NOMO-1 treated with dmso at 0.1 percent for 144 hours (cell line): ENCODE measurements at regions not wholly inside any gene's neighbourhood (a gene's known extent, or its start where the extent isn't known, plus 50 kb on each side); places are given as distances from the start of the nearest gene placed in this dataset.

Experiments used
- DNase-seq: peaks from one replicate; lab custom pipeline; 2025; ENCODE audit not compliant: unreplicated experiment; lab: John Stamatoyannopoulos, UW

DNA sequence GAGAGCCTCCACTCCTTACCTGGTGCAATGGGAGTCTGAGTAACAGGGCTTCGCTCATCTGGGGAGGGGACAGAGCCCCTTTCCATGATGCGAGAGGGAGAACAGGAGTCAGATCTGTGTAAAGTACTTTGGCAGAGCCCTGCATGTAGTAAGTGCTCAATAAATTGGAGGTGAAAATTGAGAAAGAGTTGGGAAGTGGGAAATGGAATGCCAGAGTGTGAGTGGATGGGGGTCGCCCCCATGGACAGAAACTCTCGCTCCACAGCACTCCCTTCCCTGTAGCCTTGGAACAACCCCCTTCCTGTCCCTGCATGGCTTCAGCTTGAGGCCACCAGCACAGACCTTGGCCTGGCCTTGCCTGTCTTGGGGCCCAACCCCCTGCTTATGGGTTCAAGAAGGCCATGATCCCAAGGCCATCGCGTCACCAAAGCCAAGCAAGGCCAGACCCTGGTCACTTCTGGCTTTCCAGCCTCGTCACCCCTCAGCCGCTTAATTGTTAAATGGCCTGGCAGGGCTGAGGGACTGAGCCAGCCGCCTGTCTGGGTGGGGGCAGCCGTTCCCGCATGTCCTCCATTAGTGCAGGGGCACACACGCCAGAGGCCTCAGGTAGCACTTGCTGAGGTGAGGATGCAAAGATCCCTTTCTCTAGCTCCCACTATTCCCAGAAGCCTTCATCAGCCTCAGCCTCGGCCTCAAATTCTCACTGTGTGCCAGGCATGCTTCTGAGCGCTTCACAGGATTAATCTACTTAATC lies 93.7 kb upstream of the PTPN1 start:
- no peak for DNase-seq

DNA sequence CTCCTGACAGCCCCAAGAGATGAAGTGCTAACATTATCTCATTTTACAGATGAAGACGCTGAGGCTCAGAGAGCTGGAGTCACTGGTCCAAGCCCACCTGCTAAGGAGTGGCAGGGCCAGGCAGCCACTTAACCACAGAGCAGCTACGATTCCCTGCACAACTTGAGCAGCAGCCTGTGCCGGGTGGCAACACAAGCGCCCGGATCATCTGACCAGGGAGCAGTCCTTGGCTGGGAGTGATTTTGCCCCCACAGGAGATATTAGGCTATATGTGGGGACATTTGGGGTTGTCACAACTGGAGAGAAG lies 93.2 kb upstream of the PTPN1 start:
- no peak for DNase-seq

DNA sequence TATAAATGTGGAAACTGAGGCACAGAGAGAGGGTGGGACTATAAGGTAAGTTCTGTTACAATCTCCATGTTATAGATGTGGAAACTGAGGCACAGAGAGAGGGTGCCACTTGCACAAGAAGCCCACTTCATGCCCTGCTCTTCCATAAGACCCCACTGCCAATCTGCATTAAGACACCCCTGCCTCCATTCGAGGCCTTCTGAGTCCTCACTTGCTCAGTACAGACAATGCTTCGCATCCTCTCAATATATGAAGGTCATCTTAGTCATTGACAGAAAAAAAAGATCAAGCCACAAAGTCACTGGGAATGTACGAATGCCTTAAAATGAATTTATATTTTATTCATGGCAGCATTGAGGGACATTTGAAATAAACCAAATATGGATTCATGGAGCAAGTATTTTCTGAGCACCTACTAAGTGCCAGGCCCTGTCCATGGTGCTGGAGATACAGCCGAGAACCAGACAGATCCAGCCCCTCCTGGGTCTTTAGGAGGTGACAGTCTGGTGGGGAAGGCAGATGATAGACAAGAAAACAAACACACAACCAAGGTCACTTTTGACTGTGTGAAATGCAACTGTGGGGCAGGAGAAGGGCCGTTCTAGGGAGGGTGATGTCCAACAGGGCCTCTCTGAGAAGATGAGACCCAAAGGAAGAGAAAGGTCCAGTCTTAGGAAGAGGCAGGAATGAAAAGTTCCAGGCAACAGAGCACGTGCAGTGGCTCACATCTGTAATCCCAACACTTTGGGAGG lies 92.5 kb upstream of the PTPN1 start:
- no peak for DNase-seq

DNA sequence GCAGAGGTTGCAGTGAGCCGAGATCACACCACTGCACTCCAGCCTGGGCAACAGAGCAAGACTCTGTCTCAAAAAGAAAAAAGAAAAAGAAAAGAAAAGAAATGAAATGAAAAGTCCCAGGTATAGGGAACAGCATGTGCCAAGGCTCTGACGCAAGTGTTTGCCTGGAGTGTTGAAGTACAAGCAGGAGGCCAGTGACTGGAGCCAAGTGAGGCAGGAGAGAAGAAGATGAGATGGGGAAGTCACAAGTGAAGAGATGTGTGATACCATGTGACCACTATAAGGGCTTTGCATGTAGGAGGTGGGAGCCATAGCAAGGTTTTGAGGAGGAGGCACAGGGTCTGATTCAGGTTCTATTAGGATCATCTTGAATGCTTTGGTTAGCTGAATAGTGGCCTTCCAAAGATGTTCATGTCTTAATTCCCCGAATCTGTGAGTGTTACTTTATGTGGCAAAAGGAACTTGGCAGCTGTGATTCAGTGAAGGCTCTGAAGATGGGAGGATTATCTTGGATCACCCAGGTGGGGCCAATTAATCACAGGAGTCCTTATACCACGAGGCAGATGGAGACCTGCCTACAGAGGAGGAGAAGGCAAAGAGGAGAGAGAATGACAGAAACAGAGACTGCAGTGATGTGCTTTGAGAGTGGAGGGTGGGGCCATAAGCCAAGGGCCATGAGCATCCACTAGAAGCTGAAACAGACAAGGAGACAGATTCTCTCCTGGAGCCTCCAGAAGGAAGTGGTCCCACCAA lies 91.1 kb upstream of the PTPN1 start:
- no peak for DNase-seq

DNA sequence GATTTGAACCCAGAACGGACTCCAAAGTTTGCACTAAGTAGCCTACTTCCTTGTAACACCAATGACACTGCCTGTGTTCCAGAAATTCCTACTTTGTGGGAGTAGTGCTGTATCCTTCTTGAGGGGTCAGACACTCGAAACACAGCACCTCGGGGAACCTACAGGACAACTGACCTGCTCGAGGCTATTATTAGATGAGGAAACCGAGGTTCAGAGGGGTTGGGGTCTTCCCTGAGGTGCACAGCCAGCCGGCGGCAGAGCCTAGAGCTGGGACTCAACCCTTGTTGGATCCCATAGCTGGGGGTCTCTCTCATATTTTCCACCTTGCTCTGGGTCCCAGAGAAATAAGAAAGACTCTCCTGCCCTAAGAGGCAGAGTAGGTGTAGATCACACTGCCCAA lies 89.8 kb upstream of the PTPN1 start:
- no peak for DNase-seq

DNA sequence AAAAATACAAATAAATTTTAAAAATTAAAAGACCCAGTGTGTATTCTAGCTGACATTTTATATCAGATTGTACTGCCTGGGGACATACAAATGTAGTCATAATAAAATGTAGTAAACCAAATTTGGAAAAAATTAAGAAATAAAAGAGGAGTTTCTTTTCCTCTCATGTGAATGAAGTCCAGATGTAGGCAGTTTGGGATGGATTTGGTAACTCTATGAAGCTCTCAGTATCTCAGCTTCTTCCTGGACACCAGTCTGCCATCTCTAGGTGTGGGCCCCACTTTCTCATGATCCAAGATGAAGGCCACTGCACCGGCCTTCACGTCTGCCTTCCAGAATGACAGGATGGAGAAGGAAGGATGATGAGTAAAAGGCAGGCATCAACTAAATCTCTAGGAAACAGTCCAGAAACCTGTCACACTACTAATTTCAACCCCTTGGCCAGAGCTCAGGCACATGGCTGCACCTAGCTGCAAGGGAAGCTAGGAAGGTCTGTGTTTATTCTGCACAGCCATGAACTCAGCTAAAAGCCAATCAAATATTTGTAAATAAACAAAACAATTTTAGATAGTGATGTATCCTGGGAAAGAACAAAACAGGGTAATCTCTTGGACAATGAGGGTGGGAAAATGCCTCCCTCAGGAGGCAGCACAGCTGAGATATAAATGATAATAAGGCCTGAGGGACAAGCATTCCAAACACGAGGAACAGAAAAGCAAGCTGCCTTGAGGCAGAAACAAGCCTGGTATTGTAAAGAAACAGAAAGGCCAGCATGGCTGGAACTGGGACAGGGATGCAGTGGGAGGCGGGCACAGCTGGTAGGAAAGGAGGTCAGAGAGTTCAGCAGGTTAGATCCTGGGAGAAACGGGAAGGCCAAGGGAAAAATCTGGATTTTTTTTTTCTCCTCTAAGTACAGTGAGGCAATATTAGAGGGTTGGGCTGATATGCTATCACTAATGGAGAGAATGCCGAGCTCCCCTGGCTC lies 88.5 kb upstream of the PTPN1 start:
- no peak for DNase-seq

DNA sequence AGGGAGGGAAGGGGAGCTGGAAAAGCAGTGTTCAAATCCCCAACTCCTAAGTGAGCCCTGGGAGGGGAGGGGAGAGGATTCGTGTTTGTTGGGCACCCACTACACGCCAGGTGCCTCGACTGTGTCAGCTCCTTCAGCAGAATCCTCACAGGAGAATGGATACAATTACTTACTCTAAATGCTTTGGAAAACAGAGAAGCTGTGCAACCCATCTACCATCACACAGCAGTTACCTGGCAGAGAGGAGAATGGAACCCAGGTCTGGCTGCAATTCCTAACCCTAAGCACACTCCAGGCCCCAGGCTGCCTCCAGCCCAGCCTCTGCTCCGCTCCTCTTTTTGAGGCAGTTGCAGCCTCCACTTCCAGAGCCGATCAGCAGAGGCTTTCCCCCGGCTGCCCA lies 86.4 kb upstream of the PTPN1 start:
- DNase-seq = no peak

DNA sequence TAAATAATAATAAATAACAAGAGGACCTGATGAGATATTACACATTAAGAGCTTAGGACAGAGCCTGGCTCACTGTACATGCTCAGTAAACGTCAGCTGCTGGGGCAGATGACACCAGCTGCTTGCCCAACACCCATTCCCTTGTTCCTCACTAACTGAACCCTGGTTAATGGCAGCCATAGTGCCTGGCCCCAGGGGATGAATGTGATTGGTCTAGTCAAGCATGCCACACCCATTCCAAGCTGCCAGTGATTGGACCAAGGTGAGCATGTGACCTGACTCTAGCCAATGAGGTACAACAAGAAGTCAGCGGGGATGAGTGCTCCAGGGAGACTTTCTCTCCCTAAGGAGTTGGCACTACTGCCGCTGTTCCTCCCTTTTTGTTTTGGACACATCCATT lies 85.1 kb upstream of the PTPN1 start:
- DNase-seq = no peak

DNA sequence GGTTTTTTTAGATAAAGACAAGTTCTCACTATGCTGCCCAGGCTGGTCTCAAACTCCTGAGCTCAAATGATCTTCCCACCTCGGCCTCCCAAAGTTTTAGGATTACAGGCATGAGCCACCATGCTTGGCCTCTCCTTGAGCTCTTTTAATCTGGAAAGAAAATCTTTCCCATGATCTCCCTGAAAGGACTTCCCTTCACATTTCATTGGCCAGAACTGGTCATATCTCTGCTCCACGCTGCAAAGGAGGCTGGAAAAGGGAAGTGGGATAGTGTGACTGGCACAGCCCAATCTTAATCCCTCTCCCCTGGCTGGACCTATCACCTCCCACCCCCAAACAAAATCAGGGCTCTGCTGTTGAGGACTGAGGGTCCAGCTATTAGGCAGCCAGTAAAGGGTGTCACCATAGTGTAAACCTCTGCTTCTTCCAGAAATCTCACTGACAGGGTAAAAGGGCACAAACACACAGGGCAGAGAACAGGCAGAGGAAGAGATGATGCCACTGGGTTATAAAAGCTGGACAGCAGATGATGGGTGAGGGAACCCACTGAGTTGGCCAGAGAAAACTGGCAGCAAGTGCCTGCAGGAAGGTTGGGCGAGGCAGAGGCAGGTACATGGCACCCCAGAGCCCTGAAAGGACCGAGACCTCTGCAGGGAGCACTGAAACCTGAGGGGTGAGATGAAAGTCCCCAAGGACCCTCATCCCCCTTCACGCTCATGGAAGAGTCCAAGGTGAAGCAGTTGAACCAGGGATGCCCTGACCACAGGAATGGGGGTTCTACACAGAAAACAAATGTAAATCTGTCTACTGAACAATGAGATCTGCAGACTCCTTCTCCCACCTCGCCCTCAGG lies 83.1 kb upstream of the PTPN1 start:
- DNase-seq = no peak

DNA sequence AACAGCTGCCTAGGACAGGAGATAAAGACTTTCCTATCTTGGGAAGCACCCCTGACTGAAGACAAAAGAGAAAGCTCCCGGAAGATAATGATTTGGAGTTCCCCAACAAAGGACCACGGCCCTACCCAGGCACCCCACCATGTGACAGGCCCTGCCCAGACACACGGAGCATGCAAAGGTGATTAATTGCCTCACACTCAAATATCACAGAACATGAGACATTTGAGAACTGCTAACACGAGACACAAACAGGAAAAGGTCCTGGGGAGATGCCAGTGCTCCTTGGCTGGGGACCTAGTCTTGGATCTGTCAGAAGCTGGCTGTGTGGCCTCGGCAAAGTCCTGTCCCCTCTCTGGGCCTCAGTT lies 82.5 kb upstream of the PTPN1 start:
- no peak for DNase-seq

DNA sequence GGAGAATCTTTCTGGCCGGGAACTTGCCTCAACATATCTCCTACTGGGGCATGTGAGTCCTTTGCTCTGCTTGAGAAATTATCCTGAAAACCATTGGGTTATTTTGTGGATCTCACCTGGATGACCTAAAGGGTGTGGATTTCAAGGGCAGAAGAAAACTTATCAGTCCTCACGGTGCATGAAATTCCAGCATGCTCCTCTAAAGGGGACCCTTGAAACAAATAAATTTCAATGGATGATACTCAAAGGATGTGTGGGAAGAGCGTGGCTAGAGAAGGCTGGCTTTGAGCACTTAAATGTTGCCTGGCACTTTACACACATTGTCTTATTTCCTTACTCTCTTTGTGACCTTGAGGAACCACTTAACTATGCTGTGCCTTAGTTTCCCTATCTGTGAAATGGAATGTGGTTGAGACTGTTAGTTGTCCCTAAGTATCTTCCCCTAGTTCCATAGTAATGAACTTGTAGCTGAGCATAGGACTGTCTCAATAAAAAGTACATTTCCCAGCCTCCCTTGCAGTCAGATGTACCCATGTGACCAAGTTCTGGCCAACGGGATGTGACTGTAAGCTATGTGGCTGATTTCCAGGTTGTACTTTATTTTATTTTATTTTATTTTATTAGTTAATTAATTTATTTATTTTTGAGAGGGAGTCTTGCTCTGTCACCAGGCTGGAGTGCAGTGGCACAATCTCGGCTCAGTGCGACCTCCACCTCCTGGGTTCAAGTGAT lies 81.9 kb upstream of the PTPN1 start:
- DNase-seq = no peak

DNA sequence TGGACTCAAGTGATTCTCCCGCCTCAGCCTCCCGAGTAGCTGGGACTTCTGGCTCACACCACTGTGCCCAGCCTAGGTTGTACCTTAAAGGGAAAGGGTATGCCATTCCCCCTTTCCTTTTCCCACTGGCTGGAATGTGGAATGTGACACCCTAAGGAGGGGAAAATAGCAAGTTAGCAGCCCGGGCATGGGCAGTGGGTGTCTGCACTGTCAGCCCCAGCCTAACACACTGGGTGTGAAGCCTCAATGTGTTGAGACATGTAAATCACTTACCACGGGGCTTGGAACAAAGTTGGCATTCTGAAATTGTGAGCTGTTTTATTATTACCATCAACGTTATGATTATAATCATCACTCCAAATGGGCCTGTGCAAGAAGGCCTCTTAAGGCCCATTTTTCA lies 80.8 kb upstream of the PTPN1 start:
- DNase-seq = no peak

DNA sequence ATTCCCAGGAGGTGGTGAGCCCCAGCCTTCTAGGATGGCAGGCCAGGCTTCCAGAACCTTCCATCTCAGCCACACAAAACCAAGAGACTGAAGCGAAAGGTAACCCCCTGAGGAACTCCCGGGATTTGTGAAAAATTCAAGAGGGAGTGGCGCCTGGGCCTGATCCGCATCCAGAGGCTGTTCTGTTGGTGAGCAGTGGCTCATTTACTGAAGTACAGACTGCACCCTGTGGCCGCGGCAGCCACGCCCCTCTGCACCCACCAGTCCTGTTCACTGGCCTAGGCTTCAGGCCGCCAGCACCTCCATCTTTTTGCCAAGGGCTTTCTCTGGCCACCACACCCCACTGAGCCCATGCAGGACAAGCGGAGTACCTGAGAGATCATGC lies 79.1 kb upstream of the PTPN1 start:
- DNase-seq = no peak

DNA sequence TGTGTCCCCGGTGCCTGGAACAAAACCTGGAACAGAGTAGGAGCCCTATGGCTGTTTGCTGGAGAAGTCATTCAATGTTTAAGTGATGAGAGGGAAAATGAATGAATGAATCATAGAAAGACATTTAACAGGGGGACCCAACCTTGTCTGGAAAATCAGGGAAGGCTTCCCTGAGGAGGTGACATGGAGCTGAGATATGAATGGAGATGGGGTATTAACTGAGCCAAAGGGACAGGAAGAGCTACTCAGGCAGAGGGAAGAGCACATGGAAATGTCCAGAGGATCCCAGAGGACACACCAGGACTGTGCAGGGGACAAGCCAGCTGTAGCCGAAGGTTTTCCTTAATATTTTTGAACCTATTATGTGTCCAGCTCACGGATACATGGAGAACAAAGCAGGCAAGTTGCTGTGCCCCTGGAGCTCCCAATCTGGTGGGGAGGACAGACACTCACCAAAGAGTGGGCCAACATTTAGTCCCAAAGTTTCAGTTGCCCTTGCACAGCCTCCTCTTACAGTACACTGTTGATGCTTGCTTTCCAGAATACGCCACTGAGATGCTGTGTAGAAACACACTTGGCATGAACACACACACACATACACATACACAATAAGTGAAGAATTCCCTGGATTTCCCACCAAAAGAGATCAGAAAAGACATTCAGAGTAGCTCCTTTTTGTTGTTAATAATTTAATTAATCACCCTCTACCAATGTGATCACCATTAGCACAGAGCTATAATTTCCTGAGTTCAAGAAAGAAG lies 77.0 kb upstream of the PTPN1 start:
- DNase-seq = no peak

DNA sequence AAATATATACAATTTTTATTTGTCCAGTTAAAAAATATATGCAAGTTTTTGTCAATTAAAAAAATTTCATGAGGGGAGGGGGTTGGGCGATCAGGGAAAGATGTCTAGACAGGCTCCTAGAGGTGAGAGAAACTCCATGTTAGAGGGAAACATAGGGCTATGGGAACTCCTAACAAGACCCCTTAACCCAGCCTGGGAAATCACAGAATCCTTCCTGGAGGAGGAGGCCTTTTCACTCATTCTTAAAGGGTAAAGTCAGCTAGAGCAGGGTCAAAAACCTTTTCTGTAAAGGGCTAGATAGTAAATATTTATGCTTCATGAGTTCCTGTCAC lies 75.9 kb upstream of the PTPN1 start:
- no peak for DNase-seq

DNA sequence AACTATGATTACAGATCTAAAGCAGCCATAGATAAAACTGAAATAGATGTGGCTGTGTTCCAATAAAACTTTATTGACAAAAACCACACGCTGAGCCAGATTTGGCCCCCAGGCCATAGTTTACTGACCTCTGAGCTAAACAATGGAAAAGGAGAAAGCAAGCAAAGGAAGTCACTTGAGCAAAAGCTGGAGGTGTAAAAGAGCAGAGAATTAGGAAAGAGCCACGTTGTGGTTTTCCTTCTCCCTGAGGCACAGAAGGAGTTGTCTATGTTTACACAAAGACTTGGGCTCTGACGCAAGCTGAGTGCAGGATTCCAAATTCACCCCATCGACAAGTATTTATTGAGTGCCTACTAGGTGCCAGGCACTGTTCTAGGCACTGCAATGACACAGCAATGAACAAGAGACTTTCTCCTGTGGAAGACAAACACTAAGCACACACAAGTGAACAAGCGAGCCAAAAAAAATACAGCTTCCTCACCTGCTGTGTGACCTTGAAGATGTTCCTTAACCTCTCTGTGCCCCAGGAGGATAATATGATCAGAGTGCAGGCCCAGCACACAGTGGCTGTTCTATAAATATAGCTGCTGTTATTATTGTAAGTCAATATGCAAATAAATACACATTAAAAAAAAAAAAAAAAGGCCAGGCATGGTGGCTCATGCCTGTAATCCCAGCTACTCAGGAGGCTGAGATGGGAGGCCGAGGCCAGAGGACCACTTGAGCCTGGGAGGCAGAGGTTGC lies 75.4 kb upstream of the PTPN1 start:
- DNase-seq = no peak

DNA sequence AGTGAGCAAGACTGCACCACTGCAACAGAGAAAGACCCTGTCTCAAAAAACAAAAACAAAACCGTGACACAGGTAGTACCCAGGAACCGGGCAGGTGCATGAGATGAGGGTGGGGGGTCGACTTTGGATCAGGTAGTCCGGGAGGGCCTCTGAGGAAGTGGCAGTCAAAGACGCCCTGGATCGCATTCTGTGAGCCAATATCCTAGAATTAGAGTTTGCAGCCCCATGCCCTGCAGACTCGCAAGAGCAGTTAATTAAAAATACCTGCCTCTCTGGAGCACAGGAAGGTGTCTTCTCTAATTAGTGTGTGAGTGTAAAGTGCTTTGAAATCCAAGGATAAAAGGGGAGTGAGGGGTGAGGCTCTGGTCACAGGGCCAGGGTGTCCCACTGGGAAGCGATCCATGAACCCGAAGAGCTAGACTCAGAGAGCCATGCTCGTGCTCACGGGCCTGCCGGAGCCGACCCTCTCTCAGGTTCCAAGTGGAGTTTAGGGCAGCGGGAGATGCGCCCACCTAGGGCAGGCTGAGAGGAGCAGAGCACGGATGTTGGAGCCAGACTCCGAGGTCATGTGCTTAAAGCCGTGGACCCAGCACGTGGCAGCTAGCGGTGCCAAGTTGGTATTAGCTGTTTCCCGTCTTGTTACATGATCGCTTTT lies 74.7 kb upstream of the PTPN1 start:
- no peak for DNase-seq
